ENCODE measurements at regions not wholly inside any gene's neighbourhood (a gene's known extent, or its start where the extent isn't known, plus 50 kb on each side); places are given as distances from the start of the nearest gene placed in this dataset.
"Not testable (repeated sequence)": the region's sequence is repeated elsewhere in the genome, so short reads cannot be mapped to it uniquely, and the experiment has no call there.

DNA sequence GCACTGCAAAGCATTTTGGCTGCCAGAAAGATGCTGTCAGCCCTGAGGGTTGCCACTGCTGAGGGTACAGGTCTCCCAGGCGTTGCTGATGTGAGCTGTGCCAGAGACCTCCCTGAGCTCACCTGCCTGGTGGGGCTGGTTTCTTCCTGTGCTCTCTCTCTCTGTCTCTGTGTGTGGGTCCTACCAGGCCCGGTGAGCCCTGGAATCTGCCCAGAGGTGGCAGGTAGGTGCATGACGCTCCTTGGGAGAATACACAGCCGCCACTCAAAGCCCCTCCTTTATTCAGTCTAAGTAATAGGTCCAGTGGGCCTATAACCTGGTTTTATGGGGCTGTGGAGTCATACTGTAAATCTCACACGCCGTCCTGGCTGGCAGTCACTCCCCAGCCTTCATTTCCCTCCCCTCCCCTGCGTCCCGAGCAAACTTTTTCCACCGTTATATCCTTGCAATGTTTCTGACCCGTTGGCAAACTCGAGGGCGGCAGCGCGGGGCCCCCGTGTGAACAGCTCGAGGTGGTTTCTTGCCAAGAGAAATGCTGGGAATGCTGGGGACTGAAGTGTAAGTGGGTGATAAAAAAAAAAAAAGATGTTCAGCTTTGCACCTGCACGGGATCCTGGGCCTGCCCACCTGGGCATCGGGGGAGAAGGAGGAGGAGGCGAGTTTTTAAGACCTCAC lies 245.9 kb downstream of the CRLF2 start:
- Mint-ChIP-seq H3K4me3 (no peak overlapping the region), H3K36me3 (ENCODE audit: low read depth) (no peaks in the 10 kb centered on the region), H3K9me3 (no peaks in the 10 kb centered on the region), H3K27me3 (ENCODE audit: low read depth) (peaks cover 15% of the 10 kb centered on the region), H3K4me1 (peaks cover 6% of the 10 kb centered on the region), H3K27ac (ENCODE audit: unreplicated experiment) (no peak overlapping the region)
- TF ChIP-seq, protein P1, sequence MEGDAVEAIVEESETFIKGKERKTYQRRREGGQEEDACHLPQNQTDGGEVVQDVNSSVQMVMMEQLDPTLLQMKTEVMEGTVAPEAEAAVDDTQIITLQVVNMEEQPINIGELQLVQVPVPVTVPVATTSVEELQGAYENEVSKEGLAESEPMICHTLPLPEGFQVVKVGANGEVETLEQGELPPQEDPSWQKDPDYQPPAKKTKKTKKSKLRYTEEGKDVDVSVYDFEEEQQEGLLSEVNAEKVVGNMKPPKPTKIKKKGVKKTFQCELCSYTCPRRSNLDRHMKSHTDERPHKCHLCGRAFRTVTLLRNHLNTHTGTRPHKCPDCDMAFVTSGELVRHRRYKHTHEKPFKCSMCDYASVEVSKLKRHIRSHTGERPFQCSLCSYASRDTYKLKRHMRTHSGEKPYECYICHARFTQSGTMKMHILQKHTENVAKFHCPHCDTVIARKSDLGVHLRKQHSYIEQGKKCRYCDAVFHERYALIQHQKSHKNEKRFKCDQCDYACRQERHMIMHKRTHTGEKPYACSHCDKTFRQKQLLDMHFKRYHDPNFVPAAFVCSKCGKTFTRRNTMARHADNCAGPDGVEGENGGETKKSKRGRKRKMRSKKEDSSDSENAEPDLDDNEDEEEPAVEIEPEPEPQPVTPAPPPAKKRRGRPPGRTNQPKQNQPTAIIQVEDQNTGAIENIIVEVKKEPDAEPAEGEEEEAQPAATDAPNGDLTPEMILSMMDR (conservative IDR thresholded peaks at IDR 0.05), result no peak
- no peak for DNase-seq (ENCODE audit: low read depth, low spot score)

DNA sequence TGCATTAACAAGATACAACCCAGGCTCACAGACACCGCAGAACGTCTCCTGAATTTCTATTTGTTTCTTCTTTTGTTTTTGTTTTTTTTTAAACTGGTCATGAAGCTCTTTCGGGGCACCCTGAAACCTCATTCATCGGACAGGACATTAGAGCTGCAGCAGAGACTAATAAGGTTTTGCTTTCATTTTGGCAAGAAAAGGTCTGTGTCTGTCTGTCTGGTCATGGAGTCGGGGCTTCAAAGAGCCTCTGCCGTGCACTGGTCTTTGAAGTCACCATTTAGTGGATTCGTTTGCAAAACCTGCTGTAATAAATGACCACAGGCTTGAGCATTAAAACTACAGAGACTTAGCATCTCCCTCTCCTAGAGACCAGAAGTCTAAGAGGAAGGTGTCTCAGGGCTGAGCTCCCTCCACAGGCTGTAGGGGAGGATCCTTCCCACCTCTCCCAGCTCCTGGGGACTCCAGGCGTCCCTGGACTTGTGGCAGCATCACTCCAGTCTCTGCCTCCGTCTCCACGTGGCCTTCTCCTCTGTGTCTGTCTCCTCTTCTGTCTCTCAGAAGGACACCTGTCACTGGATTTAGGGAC lies 247.5 kb downstream of the CRLF2 start:
- H3K4me3 Mint-ChIP-seq, result no peak overlapping the region
- H3K4me1 Mint-ChIP-seq, result peaks cover 14% of the 10 kb centered on the region
- no peak overlapping the region for H3K27ac Mint-ChIP-seq (ENCODE audit: unreplicated experiment)
- H3K9me3 Mint-ChIP-seq, result no peaks in the 10 kb centered on the region
- H3K36me3 Mint-ChIP-seq (ENCODE audit: low read depth), result no peaks in the 10 kb centered on the region
- H3K27me3 Mint-ChIP-seq (ENCODE audit: low read depth), result peaks cover 28% of the 10 kb centered on the region
- DNase-seq (ENCODE audit: low read depth, low spot score), result no peak
- TF ChIP-seq, protein P1 (conservative IDR thresholded peaks at IDR 0.05), result no peak

GRCh38 chrX:960821-961220 lies 251.6 kb downstream of the CRLF2 start:
- TF ChIP-seq, protein P1 (conservative IDR thresholded peaks at IDR 0.05), result no peak
- Mint-ChIP-seq H3K36me3 (ENCODE audit: low read depth) (no peaks in the 10 kb centered on the region), H3K9me3 (peaks cover 4% of the 10 kb centered on the region), H3K27me3 (ENCODE audit: low read depth) (peaks cover 46% of the 10 kb centered on the region), H3K4me1 (peaks cover 18% of the 10 kb centered on the region), H3K27ac (ENCODE audit: unreplicated experiment) (no peak overlapping the region), H3K4me3 (no peak overlapping the region)
- no peak for DNase-seq (ENCODE audit: low read depth, low spot score)

DNA sequence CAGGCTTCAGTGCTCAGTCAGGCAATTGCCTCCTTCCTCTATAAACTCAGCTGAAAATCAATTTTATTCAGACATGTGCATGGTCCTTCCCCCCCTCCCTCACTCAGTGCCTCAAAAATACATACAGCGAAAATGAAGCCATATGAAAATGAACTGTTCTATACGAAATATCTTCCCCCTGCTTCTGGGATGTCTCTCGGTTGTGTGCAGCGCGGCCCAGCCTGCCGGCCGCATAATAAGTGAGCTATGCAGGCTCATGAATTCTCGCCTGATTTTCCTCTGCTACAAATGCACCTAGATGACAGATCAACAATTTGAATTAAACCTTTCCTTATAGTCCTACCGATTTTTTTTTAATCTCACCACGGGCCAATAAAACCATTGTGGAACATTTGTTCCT lies 252.9 kb downstream of the CRLF2 start:
- H3K27me3 Mint-ChIP-seq (ENCODE audit: low read depth), result peaks cover 40% of the 10 kb centered on the region
- H3K4me1 Mint-ChIP-seq, result peaks cover 15% of the 10 kb centered on the region
- no peaks in the 10 kb centered on the region for H3K36me3 Mint-ChIP-seq (ENCODE audit: low read depth)
- DNase-seq (ENCODE audit: low read depth, low spot score), result no peak
- H3K4me3 Mint-ChIP-seq, result no peak overlapping the region
- peaks cover 4% of the 10 kb centered on the region for H3K9me3 Mint-ChIP-seq
- no peak overlapping the region for H3K27ac Mint-ChIP-seq (ENCODE audit: unreplicated experiment)
- TF ChIP-seq, protein P1 (conservative IDR thresholded peaks at IDR 0.05), result no peak

DNA sequence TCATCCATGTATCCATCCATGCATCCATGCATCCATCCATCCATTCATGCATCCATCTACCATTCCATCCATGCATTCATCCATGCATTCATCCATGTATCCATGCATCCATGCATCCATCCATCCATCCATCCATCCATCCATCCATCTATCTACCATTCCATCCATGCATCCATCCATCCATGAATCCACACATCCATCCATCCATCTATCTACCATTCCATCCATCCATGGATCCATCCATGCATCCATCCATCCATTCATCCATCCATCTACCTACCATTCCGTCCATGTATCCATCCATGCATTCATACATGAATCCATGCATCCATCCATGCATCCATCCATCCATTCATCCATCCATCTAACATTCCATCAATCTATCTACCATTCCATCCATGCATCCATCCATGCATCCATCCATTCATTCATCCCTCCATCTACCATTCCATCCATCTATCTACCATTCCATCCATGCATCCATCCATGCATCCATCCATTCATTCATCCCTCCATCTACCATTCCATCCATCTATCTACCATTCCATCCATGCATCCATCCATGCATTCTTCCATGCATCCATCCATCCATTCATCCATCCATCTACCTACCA lies 257.2 kb downstream of the CRLF2 start:
- not testable (repeated sequence) for H3K27ac Mint-ChIP-seq (ENCODE audit: unreplicated experiment); H3K4me1 Mint-ChIP-seq; DNase-seq (ENCODE audit: low read depth, low spot score); H3K4me3 Mint-ChIP-seq; H3K9me3 Mint-ChIP-seq; H3K36me3 Mint-ChIP-seq (ENCODE audit: low read depth)
- peaks cover 37% of the 10 kb centered on the region for H3K27me3 Mint-ChIP-seq (ENCODE audit: low read depth)

DNA sequence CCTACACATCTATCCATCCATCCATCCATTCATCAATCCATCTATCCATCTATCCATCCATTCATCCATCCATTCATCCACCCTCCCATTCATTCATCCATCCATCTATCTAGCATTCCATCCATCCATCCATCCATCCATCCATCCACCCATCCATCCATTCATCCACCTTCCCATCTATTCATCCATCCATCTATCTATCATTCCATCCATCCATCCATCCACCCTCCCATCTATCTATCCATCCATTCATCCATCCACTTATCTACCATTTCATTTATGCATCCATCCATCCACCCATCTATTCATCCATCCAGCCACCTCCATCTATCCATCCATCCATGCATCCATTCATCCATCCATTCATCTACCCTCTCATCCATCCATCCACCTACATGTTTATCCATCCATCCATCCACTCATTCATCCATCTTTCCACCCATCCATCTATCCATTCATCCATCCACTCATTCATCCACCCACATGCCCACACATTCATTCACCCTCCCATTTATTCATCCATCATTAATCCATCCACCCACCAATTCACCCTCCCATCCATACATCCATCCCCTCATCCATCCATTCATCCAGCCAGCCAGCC lies 258.5 kb downstream of the CRLF2 start:
- Mint-ChIP-seq H3K36me3 (ENCODE audit: low read depth) (no peaks in the 10 kb centered on the region), H3K9me3 (peaks cover 4% of the 10 kb centered on the region), H3K27ac (ENCODE audit: unreplicated experiment) (no peak overlapping the region), H3K4me1 (no peaks in the 10 kb centered on the region), H3K4me3 (no peak overlapping the region), H3K27me3 (ENCODE audit: low read depth) (peaks cover 26% of the 10 kb centered on the region)
- DNase-seq (ENCODE audit: low read depth, low spot score), result no peak
- TF ChIP-seq, protein P1 (conservative IDR thresholded peaks at IDR 0.05), result no peak
